Activated naive CD4-positive, alpha-beta T cell treated with anti-CD3 and anti-CD28 coated beads, Interleukin-2, amount 50 U/mL, for 72 hours (primary cell): ENCODE measurements at regions not wholly inside any gene's neighbourhood (a gene's known extent, or its start where the extent isn't known, plus 50 kb on each side); places are given as distances from the start of the nearest gene placed in this dataset.
"Not testable (repeated sequence)": the region's sequence is repeated elsewhere in the genome, so short reads cannot be mapped to it uniquely, and the experiment has no call there.

Experiments
- ATAC-seq, 2 donors: fragments of 150-1000 bp; cut with Tn5 transposase; 2 replicates each; pipeline ENCODE4 v1.10.0; 2021; ENCODE audit warnings: mild to moderate bottlenecking in 2 of 2, moderate library complexity in 2 of 2
- DNase-seq, 2 donors: peaks; one replicate each; pipeline ENCODE4 v3.0.0; 2021 to 2022; ENCODE audit warnings: low spot score in 2 of 2
- H3K27ac Mint-ChIP-seq, 2 donors: one replicate each; pipeline ENCODE4 v1.8.0; 2022; ENCODE audit warnings: mild to moderate bottlenecking in 2 of 2, mixed read lengths in 2 of 2
- H3K36me3 Mint-ChIP-seq, 2 donors: one replicate each; pipeline ENCODE4 v1.8.0; 2022; ENCODE audit warnings: mixed read lengths in 2 of 2
- H3K9me3 Mint-ChIP-seq, 2 donors: one replicate each; pipeline ENCODE4 v1.8.0; 2022; ENCODE audit warnings: mixed read lengths in 2 of 2

- peak in 1 of 2 donors; percentile 60 for ATAC-seq
These were observed 461.4 kb downstream of the MID1IP1 start for GRCh38 chrX:39262641-39263040.

DNA sequence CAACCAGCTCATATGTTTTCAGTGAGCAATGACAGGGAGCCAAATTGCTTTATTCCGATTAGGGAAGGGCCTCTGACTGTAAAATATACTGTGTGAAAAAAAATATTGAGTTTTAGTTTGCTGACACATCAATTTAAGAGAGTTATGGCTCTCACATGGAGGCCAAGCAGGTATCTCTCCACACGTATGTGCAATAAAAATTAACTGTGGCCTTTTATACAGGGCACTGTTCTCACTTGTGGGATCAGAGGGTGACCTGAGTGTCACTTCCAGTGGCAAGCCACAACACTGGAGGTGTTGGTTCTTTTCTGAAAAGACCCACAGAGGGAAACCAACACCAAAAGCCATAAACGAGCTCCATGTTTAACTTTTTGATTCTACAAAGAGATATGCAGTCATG lies 462.8 kb downstream of the MID1IP1 start:
- Mint-ChIP-seq H3K36me3 (peaks cover 20 to 23% of the 10 kb centered on the region in 2 donors), H3K9me3 (peaks cover 13 to 17% of the 10 kb centered on the region in 2 donors), H3K27ac (peak overlapping the region in 1 of 2 donors; percentile 89)
- DNase-seq: no peak
- ATAC-seq: peak; percentile 54 to 60

More at GRCh38 chrX:39262641-39263040, 461.4 kb downstream of the MID1IP1 start:
- peak overlapping the region in 1 of 2 donors; percentile 89 for H3K27ac Mint-ChIP-seq
- peak in 1 of 2 donors; percentile 56 for DNase-seq
- peaks cover 14 to 23% of the 10 kb centered on the region in 2 donors for H3K36me3 Mint-ChIP-seq
- H3K9me3 Mint-ChIP-seq: peaks cover 9 to 10% of the 10 kb centered on the region in 2 donors

- ATAC-seq: no peak
- Mint-ChIP-seq H3K27ac (peak overlapping the region in 1 of 2 donors; percentile 69), H3K9me3 (peaks cover 13 to 26% of the 10 kb centered on the region in 2 donors), H3K36me3 (peaks cover 20 to 23% of the 10 kb centered on the region in 2 donors)
- no peak for DNase-seq
These were observed 465.9 kb downstream of the MID1IP1 start for GRCh38 chrX:39267176-39267575.

DNA sequence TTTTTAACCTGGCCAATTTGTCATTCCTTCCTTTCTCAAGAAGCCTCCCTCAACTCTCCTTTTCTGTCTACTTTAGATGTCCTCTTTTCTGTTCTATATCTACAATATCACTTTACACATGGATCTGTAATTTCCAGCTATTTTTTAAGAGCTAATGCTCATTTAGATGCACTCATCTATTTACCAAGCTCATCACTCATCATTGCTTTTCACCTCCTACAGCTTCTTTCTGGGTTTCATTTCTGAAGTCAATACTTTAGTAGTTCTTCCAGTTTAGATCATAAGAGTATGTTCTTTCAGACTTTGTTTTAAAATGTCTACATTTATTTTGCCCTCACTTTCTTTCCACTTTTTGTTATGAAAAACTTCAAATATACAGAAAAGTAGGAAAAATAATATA lies 466.9 kb downstream of the MID1IP1 start:
- Mint-ChIP-seq H3K27ac (peak overlapping the region; percentile 10 to 69), H3K9me3 (peaks cover 13 to 26% of the 10 kb centered on the region in 2 donors), H3K36me3 (peaks cover 20 to 23% of the 10 kb centered on the region in 2 donors)
- DNase-seq: no peak
- peak in 1 of 2 donors; percentile 61 for ATAC-seq

- H3K36me3 Mint-ChIP-seq: peaks cover 4 to 34% of the 10 kb centered on the region in 2 donors
- peaks cover 7 to 10% of the 10 kb centered on the region in 2 donors for H3K9me3 Mint-ChIP-seq
These were observed 474.3 kb downstream of the MID1IP1 start for GRCh38 chrX:39275500-39276068.

DNA sequence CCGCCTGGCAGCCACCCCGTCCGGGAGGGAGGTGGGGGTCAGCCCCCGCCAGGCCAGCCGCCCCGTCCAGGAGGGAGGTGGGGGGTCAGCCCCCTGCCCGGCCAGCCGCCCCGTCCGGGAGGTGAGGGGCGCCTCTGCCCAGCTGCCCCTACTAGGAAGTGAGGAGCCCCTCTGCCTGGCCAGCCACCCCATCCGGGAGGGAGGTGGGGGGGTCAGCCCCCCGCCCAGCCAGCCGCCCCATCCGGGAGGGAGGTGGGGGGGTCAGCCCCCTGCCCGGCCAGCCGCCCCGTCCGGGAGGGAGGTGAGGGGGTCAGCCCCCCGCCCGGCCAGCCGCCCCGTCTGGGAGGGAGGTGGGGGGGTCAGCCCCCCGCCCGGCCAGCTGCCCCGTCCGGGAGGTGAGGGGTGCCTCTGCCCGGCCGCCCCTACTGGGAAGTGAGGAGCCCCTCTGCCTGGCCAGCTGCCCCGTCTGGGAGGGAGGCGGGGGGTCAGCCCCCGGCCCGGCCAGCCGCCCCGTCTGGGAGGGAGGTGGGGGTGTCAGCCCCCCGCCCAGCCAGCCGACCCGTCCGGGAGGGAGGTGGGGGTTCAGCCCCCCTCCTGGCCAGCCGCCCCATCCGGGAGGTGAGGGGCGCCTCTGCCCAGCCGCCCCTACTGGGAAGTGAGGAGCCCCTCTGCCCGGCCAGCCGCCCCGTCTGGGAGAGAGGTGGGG lies 476.6 kb downstream of the MID1IP1 start:
- Mint-ChIP-seq H3K9me3 (peaks cover 10 to 11% of the 10 kb centered on the region in 2 donors), H3K36me3 (peaks cover 4 to 46% of the 10 kb centered on the region in 2 donors)
- H3K27ac Mint-ChIP-seq, DNase-seq, ATAC-seq: not testable (repeated sequence)

More at GRCh38 chrX:39275500-39276068, 474.3 kb downstream of the MID1IP1 start:
- no peak for DNase-seq
- ATAC-seq: no peak
- no peak overlapping the region for H3K27ac Mint-ChIP-seq

- no peak overlapping the region for H3K27ac Mint-ChIP-seq
- DNase-seq: no peak
- H3K9me3 Mint-ChIP-seq: peaks cover 11 to 12% of the 10 kb centered on the region in 2 donors
- H3K36me3 Mint-ChIP-seq: peaks cover 20 to 34% of the 10 kb centered on the region in 2 donors
- no peak for ATAC-seq
These were observed 482.0 kb downstream of the MID1IP1 start for GRCh38 chrX:39283239-39283638.

- peaks cover 16 to 20% of the 10 kb centered on the region in 2 donors for H3K9me3 Mint-ChIP-seq
- no peak overlapping the region for H3K27ac Mint-ChIP-seq
- ATAC-seq (no peak), DNase-seq (no peak)
- peaks cover 29 to 34% of the 10 kb centered on the region in 2 donors for H3K36me3 Mint-ChIP-seq
These were observed 487.3 kb downstream of the MID1IP1 start for GRCh38 chrX:39288592-39288991.

GRCh38 chrX:39289827-39290226 lies 488.6 kb downstream of the MID1IP1 start:
- DNase-seq (no peak), ATAC-seq (peak in 1 of 2 donors; percentile 63)
- peaks cover 14 to 22% of the 10 kb centered on the region in 2 donors for H3K9me3 Mint-ChIP-seq
- no peak overlapping the region for H3K27ac Mint-ChIP-seq
- H3K36me3 Mint-ChIP-seq: peaks cover 33 to 34% of the 10 kb centered on the region in 2 donors

DNA sequence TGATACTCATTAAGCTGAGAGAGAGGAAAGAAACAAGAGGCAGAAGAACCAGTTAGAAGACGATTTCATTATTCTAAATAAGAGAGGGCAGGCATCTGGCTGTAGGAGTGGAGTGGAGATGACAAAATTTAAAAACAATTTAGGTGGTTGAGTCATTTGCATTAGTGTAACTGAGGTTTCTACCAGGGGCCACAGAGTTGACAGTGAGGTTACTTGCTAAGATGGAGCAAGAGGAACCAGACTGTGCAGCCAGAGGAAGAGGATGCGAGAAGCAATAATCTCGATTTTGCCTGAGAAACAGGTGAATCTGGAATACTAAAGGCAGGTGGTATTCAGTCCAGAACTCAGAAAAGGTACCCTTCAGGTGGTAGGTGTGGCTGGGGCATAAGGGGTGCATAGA lies 491.9 kb downstream of the MID1IP1 start:
- Mint-ChIP-seq H3K27ac (no peak overlapping the region), H3K36me3 (peaks cover 38 to 45% of the 10 kb centered on the region in 2 donors), H3K9me3 (peaks cover 14 to 31% of the 10 kb centered on the region in 2 donors)
- no peak for DNase-seq
- ATAC-seq: peak in 1 of 2 donors; percentile 40

DNA sequence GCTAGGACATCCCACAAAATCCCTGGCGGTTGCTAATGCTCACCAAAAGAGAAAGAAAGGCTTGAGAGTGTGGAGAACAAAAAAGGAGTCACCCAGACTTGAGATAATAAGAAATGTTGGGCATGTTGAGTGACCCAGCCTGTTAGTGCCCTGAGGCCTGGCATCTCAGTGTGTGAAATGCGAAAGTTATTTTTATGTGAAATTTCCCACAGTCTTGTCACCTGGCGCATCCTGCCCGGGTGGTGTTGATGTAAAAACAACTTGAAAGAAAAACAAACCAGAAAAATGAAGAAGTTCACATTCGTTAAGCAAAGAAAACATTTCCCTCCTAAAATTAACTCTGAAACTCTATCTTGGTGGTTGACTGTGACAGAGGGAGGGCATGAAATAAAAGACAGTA lies 495.2 kb downstream of the MID1IP1 start:
- DNase-seq: no peak
- ATAC-seq: peak in 1 of 2 donors; percentile 8
- peaks cover 14 to 33% of the 10 kb centered on the region in 2 donors for H3K9me3 Mint-ChIP-seq
- peaks cover 41 to 70% of the 10 kb centered on the region in 2 donors for H3K36me3 Mint-ChIP-seq
- H3K27ac Mint-ChIP-seq: peak overlapping the region in 1 of 2 donors; percentile 8

GRCh38 chrX:39298821-39299220 lies 497.6 kb downstream of the MID1IP1 start:
- peak overlapping the region; percentile 29 to 36 for H3K27ac Mint-ChIP-seq
- H3K9me3 Mint-ChIP-seq: peaks cover 6 to 25% of the 10 kb centered on the region in 2 donors
- ATAC-seq: peak; percentile 70 to 73
- DNase-seq: no peak
- H3K36me3 Mint-ChIP-seq: peaks cover 33 to 66% of the 10 kb centered on the region in 2 donors

- ATAC-seq: no peak
- H3K36me3 Mint-ChIP-seq: peaks cover 34 to 66% of the 10 kb centered on the region in 2 donors
- peaks cover 6 to 22% of the 10 kb centered on the region in 2 donors for H3K9me3 Mint-ChIP-seq
- no peak overlapping the region for H3K27ac Mint-ChIP-seq
- no peak for DNase-seq
These were observed 498.4 kb downstream of the MID1IP1 start for GRCh38 chrX:39299615-39300014.

GRCh38 chrX:39301036-39301435 lies 499.8 kb downstream of the MID1IP1 start:
- no peak for ATAC-seq
- Mint-ChIP-seq H3K9me3 (peaks cover 6 to 15% of the 10 kb centered on the region in 2 donors), H3K27ac (no peak overlapping the region), H3K36me3 (peaks cover 34 to 66% of the 10 kb centered on the region in 2 donors)
- DNase-seq: no peak

DNA sequence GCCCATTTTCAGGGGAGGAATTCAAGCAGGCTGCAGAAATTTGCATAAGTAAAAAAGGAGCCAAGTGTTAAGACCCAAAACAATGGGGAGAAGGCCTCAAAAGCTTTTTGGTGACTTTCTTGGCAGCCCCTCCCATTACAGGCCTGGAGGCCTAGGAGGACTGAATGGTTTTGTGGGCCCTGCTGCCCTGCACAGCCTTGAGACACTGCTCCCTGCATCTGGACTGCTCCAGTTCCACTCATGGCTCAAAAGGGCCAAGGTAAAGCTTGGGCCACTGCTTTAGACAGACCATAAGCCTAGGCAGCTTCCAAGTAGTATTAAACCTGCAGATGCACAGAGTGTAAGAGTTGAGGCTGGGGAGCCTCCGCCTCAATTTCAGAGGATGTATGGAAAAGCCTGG lies 501.6 kb downstream of the MID1IP1 start:
- Mint-ChIP-seq H3K9me3 (peaks cover 7 to 23% of the 10 kb centered on the region in 2 donors), H3K27ac (no peak overlapping the region), H3K36me3 (peaks cover 51 to 83% of the 10 kb centered on the region in 2 donors)
- DNase-seq (no peak), ATAC-seq (no peak)

DNA sequence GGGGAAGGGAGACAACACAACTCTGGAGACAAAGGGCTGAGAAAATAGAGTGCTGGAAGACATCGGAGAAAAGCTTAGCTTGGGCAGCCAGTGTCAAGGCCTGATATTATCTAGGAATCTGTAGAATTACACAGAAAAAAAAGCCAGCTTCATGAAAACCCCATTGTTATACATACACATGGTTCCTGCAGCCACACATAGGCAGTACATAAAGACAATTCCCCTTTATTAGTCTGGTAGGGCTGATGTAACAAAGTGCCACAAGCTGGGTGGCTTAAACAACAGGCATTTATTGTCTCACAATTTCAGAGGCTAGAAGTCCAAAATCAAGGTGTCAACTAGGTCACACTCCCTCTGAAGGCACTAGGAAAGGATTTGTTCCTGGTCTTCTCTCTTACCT lies 503.5 kb downstream of the MID1IP1 start:
- peaks cover 8 to 16% of the 10 kb centered on the region in 2 donors for H3K9me3 Mint-ChIP-seq
- no peak for ATAC-seq
- H3K36me3 Mint-ChIP-seq: peaks cover 59 to 73% of the 10 kb centered on the region in 2 donors
- no peak overlapping the region for H3K27ac Mint-ChIP-seq
- no peak for DNase-seq

- peaks cover 69 to 73% of the 10 kb centered on the region in 2 donors for H3K36me3 Mint-ChIP-seq
- peaks cover 12% of the 10 kb centered on the region in 2 donors for H3K9me3 Mint-ChIP-seq
- DNase-seq: no peak
- peak overlapping the region; percentile 79 to 100 for H3K27ac Mint-ChIP-seq
- no peak for ATAC-seq
These were observed 506.2 kb downstream of the MID1IP1 start for GRCh38 chrX:39307488-39307887.
